ENCODE measurements at regions not wholly inside any gene's neighbourhood (a gene's known extent, or its start where the extent isn't known, plus 50 kb on each side); places are given as distances from the start of the nearest gene placed in this dataset.

DNA sequence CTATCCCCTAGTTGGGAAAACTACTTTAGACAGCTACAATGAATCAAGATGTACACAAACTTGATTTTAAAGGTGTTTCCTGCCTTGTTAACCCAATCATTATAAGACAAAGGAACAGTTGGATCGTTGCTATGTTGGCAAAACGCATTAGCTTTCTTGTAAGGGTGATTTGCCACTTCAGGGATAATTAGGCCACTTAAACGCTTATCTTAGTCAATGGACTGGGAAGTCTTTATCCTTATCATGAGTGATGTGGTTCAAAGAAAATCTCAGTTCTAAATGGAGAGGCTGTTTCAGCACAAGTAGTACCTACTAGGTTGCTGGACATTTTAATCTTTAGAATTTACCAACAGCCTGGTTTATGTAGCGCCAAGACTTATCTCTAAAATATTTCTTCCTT is 406.1 kb upstream of the MEX3C start:
- TF ChIP-seq ZNF174 (CRISPR knock-in tag; IDR thresholded peaks at IDR 0.05) (no peak), CHD2 (IDR thresholded peaks at IDR 0.05; ENCODE audit: low read depth, low read length) (no peak)
- TF ChIP-seq, protein P1, sequence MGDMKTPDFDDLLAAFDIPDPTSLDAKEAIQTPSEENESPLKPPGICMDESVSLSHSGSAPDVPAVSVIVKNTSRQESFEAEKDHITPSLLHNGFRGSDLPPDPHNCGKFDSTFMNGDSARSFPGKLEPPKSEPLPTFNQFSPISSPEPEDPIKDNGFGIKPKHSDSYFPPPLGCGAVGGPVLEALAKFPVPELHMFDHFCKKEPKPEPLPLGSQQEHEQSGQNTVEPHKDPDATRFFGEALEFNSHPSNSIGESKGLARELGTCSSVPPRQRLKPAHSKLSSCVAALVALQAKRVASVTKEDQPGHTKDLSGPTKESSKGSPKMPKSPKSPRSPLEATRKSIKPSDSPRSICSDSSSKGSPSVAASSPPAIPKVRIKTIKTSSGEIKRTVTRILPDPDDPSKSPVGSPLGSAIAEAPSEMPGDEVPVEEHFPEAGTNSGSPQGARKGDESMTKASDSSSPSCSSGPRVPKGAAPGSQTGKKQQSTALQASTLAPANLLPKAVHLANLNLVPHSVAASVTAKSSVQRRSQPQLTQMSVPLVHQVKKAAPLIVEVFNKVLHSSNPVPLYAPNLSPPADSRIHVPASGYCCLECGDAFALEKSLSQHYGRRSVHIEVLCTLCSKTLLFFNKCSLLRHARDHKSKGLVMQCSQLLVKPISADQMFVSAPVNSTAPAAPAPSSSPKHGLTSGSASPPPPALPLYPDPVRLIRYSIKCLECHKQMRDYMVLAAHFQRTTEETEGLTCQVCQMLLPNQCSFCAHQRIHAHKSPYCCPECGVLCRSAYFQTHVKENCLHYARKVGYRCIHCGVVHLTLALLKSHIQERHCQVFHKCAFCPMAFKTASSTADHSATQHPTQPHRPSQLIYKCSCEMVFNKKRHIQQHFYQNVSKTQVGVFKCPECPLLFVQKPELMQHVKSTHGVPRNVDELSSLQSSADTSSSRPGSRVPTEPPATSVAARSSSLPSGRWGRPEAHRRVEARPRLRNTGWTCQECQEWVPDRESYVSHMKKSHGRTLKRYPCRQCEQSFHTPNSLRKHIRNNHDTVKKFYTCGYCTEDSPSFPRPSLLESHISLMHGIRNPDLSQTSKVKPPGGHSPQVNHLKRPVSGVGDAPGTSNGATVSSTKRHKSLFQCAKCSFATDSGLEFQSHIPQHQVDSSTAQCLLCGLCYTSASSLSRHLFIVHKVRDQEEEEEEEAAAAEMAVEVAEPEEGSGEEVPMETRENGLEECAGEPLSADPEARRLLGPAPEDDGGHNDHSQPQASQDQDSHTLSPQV (IDR thresholded peaks at IDR 0.05), result no peak

Data from K562 (cell line).